IMR-90 (cell line): ENCODE measurements at regions not wholly inside any gene's neighbourhood (a gene's known extent, or its start where the extent isn't known, plus 50 kb on each side); places are given as distances from the start of the nearest gene placed in this dataset.

Source experiments
- ATAC-seq: fragments of 200-7000 bp; cut with Tn5 transposase; 2 replicates; pipeline ENCODE4 v1.9.1; 2020; ENCODE audit warnings: low read depth, mild to moderate bottlenecking, moderate library complexity
- BruUV-seq: library from RNA; stranded (reverse); fragments of 400-500 nt; replicated peaks from 2 replicates; lab custom pipeline; 2021; lab: Mats Ljungman, UMichigan
- CTCF ChIA-PET: fragments of 300-600 bp; formaldehyde crosslinking; extraction: SDS; loops from one replicate; lab custom pipeline; 2021; ENCODE audit warnings: antibody characterized with exemption; lab: Yijun Ruan, JAX
- POLR2A ChIA-PET: fragments of 300-600 bp; sonication (Branson Sonifier 250); formaldehyde crosslinking; loops from one replicate; lab custom pipeline; 2022; ENCODE audit warnings: antibody characterized with exemption; ENCODE audit not compliant: unreplicated experiment; lab: Charles Lee
- DNase-seq: peaks from one replicate; pipeline ENCODE4 v3.0.0; 2013
- H2AFZ ChIP-seq: replicated peaks from 2 replicates; pipeline ENCODE3; 2013; ENCODE audit warnings: low read length, mild to moderate bottlenecking; ENCODE audit not compliant: poor library complexity
- H2AK5ac ChIP-seq: 2 replicates; pipeline ENCODE4 v1.6.1; 2013; ENCODE audit warnings: low read depth, low read length, inconsistent platforms
- H2AK9ac ChIP-seq: replicated peaks from 2 replicates; pipeline ENCODE3; 2013; ENCODE audit warnings: mild to moderate bottlenecking, low read depth, low read length, moderate library complexity; ENCODE audit not compliant: poor library complexity
- H2BK120ac ChIP-seq: 2 replicates; pipeline ENCODE4 v1.6.1; 2013; ENCODE audit warnings: low read depth, low read length, inconsistent platforms
- H2BK15ac ChIP-seq: 3 replicates; pipeline ENCODE4 v1.6.1; 2013; ENCODE audit warnings: low read depth, low read length, inconsistent platforms
- H2BK20ac ChIP-seq: 2 replicates; pipeline ENCODE4 v1.6.1; 2013; ENCODE audit warnings: low read depth, mild to moderate bottlenecking, inconsistent platforms, low read length, moderate library complexity
- H2BK5ac ChIP-seq: 2 replicates; pipeline ENCODE4 v1.6.1; 2013; ENCODE audit warnings: mild to moderate bottlenecking, low read depth, low read length, inconsistent platforms; ENCODE audit not compliant: poor library complexity, severe bottlenecking
- H3K14ac ChIP-seq: replicated peaks from 2 replicates; pipeline ENCODE4 v1.6.1; 2013; ENCODE audit warnings: low read depth, low read length, inconsistent platforms
- H3K18ac ChIP-seq: 2 replicates; pipeline ENCODE4 v1.6.1; 2013; ENCODE audit warnings: low read depth, low read length, control low read depth
- H3K23ac ChIP-seq: 2 replicates; pipeline ENCODE4 v1.6.1; 2013; ENCODE audit warnings: low read depth, low read length, inconsistent platforms
- H3K27ac ChIP-seq: 2 replicates; pipeline ENCODE4 v1.5.1; 2013; ENCODE audit warnings: mild to moderate bottlenecking, control low read depth, low read length; ENCODE audit not compliant: insufficient read depth
- H3K27me3 ChIP-seq: 2 replicates; pipeline ENCODE4 v1.6.1; 2013; ENCODE audit warnings: low read length; ENCODE audit not compliant: control insufficient read depth, insufficient read depth
- H3K36me3 ChIP-seq: 2 replicates; pipeline ENCODE4 v1.6.1; 2013; ENCODE audit warnings: low read length, mixed read lengths; ENCODE audit not compliant: control insufficient read depth, insufficient read depth
- H3K4ac ChIP-seq: 2 replicates; pipeline ENCODE4 v1.6.1; 2013; ENCODE audit warnings: low read depth, low read length, inconsistent platforms
- H3K4me1 ChIP-seq: 2 replicates; pipeline ENCODE4 v1.6.1; 2013; ENCODE audit warnings: low read length, mixed read lengths; ENCODE audit not compliant: control insufficient read depth, insufficient read depth
- H3K4me2 ChIP-seq: 2 replicates; pipeline ENCODE4 v1.6.1; 2013; ENCODE audit warnings: low read depth, mild to moderate bottlenecking, control low read depth, low read length, moderate library complexity
- H3K4me3 ChIP-seq: 2 replicates; pipeline ENCODE4 v1.5.1; 2013; ENCODE audit warnings: low read depth, mild to moderate bottlenecking, control low read depth, low read length, moderate library complexity; ENCODE audit not compliant: insufficient read depth
- H3K56ac ChIP-seq: 2 replicates; pipeline ENCODE4 v1.6.1; 2013; ENCODE audit warnings: low read length, inconsistent platforms; ENCODE audit not compliant: insufficient read depth; ENCODE audit errors: extremely low read depth
- H3K79me1 ChIP-seq, 2 experiments: 2 replicates each; pipeline ENCODE4 v1.6.1; 2013; ENCODE audit warnings: low read length in 2 of 2, inconsistent platforms in 1 of 2, low read depth in 1 of 2
- H3K9ac ChIP-seq: 2 replicates; pipeline ENCODE4 v1.6.1; 2013; ENCODE audit warnings: low read depth, low read length, control low read depth
- H3K9me1 ChIP-seq: 2 replicates; pipeline ENCODE4 v1.6.1; 2013; ENCODE audit warnings: low read length, inconsistent platforms; ENCODE audit not compliant: insufficient read depth
- H3K9me3 ChIP-seq: 2 replicates; pipeline ENCODE4 v1.6.1; 2013; ENCODE audit warnings: low read length; ENCODE audit not compliant: control insufficient read depth, insufficient read depth
- H4K20me1 ChIP-seq: 2 replicates; pipeline ENCODE4 v1.6.1; 2013; ENCODE audit warnings: low read length, inconsistent platforms; ENCODE audit not compliant: insufficient read depth
- H4K5ac ChIP-seq: 2 replicates; pipeline ENCODE4 v1.6.1; 2013; ENCODE audit warnings: mild to moderate bottlenecking, low read depth, low read length, control low read depth
- H4K8ac ChIP-seq, 2 experiments: 2 replicates each; pipeline ENCODE4 v1.6.1; 2013; ENCODE audit warnings: low read depth in 2 of 2, low read length in 2 of 2, control low read depth in 1 of 2, inconsistent platforms in 1 of 2
- H4K91ac ChIP-seq: 2 replicates; pipeline ENCODE4 v1.6.1; 2013; ENCODE audit warnings: low read depth, low read length, inconsistent platforms; ENCODE audit not compliant: insufficient read depth
- BHLHE40 ChIP-seq: fragments of 150-350 bp; IDR thresholded peaks from 2 replicates; pipeline ENCODE4 v1.6.1; 2016; ENCODE audit warnings: mild to moderate bottlenecking, low read depth, low read length
- CEBPB ChIP-seq: IDR thresholded peaks from 2 replicates; pipeline ENCODE4 v1.6.1; 2012; ENCODE audit warnings: low read depth, low read length, improper control_type of control experiment
- CHD1 ChIP-seq: IDR thresholded peaks from 2 replicates; pipeline ENCODE4 v1.6.1; 2012; ENCODE audit warnings: low read depth, low read length, improper control_type of control experiment
- CTCF ChIP-seq: conservative IDR thresholded peaks from 2 replicates; pipeline ENCODE4 v1.5.1; 2012; ENCODE audit warnings: mild to moderate bottlenecking, low read depth, low read length, improper control_type of control experiment
- FOS ChIP-seq: fragments of 150-350 bp; IDR thresholded peaks from 2 replicates; pipeline ENCODE4 v1.6.1; 2016; ENCODE audit warnings: low read depth, low read length
- MAFK ChIP-seq: IDR thresholded peaks from 2 replicates; pipeline ENCODE4 v1.6.1; 2012; ENCODE audit warnings: low read depth, low read length, improper control_type of control experiment
- MAZ ChIP-seq: IDR thresholded peaks from 2 replicates; pipeline ENCODE4 v1.6.1; 2012; ENCODE audit warnings: low read depth, mild to moderate bottlenecking, low read length, improper control_type of control experiment, moderate library complexity, borderline replicate concordance
- MXI1 ChIP-seq: IDR thresholded peaks from 2 replicates; pipeline ENCODE4 v1.6.1; 2012; ENCODE audit warnings: low read depth, mild to moderate bottlenecking, low read length, moderate library complexity, borderline replicate concordance
- NFE2L2 ChIP-seq: fragments of 150-350 bp; IDR thresholded peaks from 2 replicates; pipeline ENCODE4 v1.6.1; 2016; ENCODE audit warnings: low read depth, mild to moderate bottlenecking, low read length
- POLR2A ChIP-seq: IDR thresholded peaks from 2 replicates; pipeline ENCODE4 v1.6.1; 2012; ENCODE audit warnings: mild to moderate bottlenecking, low read depth, low read length
- RAD21 ChIP-seq: IDR thresholded peaks from 2 replicates; pipeline ENCODE4 v1.6.1; 2012; ENCODE audit warnings: low read length, improper control_type of control experiment
- RFX5 ChIP-seq: IDR thresholded peaks from 2 replicates; pipeline ENCODE4 v1.8.0; 2012; ENCODE audit warnings: low read depth, mild to moderate bottlenecking, low read length, moderate library complexity
- SMC3 ChIP-seq: fragments of 150-350 bp; IDR thresholded peaks from 2 replicates; pipeline ENCODE4 v1.6.1; 2016; ENCODE audit warnings: low read depth, mild to moderate bottlenecking, antibody characterized with exemption, low read length, moderate library complexity
- WGBS, 2 experiments: methylation state at CpG; one replicate each; pipeline versions ENCODE4 v1.1.5 to v1.1.7; 2013; ENCODE audit warnings: missing lambda C conversion rate in 2 of 2; ENCODE audit not compliant: insufficient read length in 1 of 2; ENCODE audit errors: extremely low coverage in 2 of 2; 5-methylcytosine and 5-hydroxymethylcytosine counted together
- dilution Hi-C: fragments of 300-500 bp; cut with HindIII; formaldehyde crosslinking; loops from one replicate; pipeline ENCODE4 v1.14.3; 2018; ENCODE audit warnings: low sequenced_read_pairs; ENCODE audit not compliant: unreplicated experiment
- in situ Hi-C: fragments of 300-500 bp; cut with MboI; formaldehyde crosslinking; loops from 3 replicates; pipeline ENCODE4 v1.14.3; 2019; ENCODE audit warnings: low sequenced_read_pairs, inconsistent platforms, mixed read lengths
- intact Hi-C: fragments of 100-400 bp; cut with micrococcal nuclease; formaldehyde crosslinking; loops from 2 replicates; pipeline ENCODE4 v1.10.0; 2022
- TF ChIP-seq, protein P1 (sequence below): fragments of 150-350 bp; IDR thresholded peaks from 2 replicates; pipeline ENCODE4 v1.6.1; 2016; ENCODE audit warnings: low read depth, mild to moderate bottlenecking, low read length, moderate library complexity, borderline replicate concordance

- H3K27me3 ChIP-seq, result no peaks in the 10 kb centered on the region
- POLR2A ChIA-PET, result no interaction called here
- no TSS peak for BruUV-seq
- peak overlapping the region; percentile 51; the same call in 2 of the 3 replicates for H2BK15ac ChIP-seq
- in situ Hi-C loops (no loop called here), dilution Hi-C loops (no loop called here), intact Hi-C loops (loop anchor here (10.0 kb wide), 2 partner anchors 440 to 750 kb away; no protein-coding TSS in a partner anchor)
- H2BK120ac ChIP-seq, result peak overlapping the region; percentile 90
- peak overlapping the region; percentile 86 for H2BK20ac ChIP-seq
- peak overlapping the region; percentile 80 for H2BK5ac ChIP-seq
- no peaks in the 10 kb centered on the region for H3K9me3 ChIP-seq
- H3K23ac ChIP-seq, result peak overlapping the region; percentile 14; the same call in 1 of the 2 replicates
- peak overlapping the region; percentile 74 for H3K14ac ChIP-seq
- H3K36me3 ChIP-seq, result no peaks in the 10 kb centered on the region
- ATAC-seq (peak; percentile 70), DNase-seq (peak; percentile 97)
- H4K8ac ChIP-seq, result peak overlapping the region; percentile 4 to 71; a peak in 2 of 4 replicates
- no peak overlapping the region for H3K4me3 ChIP-seq
- H3K4me1 ChIP-seq, result peaks cover 8% of the 10 kb centered on the region
- H3K9ac ChIP-seq, result no peak overlapping the region
- peaks cover 3% of the 10 kb centered on the region; the same call in 1 of the 2 replicates for H3K9me1 ChIP-seq
- H3K79me1 ChIP-seq, result no peaks in the 10 kb centered on the region
- H3K4me2 ChIP-seq, result peak overlapping the region; percentile 41; the same call in 1 of the 2 replicates
- peak overlapping the region; percentile 68 for H2AFZ ChIP-seq
- no peak overlapping the region for H4K5ac ChIP-seq
- no CpG with 5 or more reads among the region's 1 CpG for WGBS, 2 experiments
- peak overlapping the region; percentile 39; the same call in 1 of the 2 replicates for H4K91ac ChIP-seq
- peak overlapping the region; percentile 78; the same call in 1 of the 2 replicates for H2AK5ac ChIP-seq
- H3K4ac ChIP-seq, result peak overlapping the region; percentile 70; the same call in 1 of the 2 replicates
- CTCF ChIA-PET, result no interaction called here
- H4K20me1 ChIP-seq, result no peaks in the 10 kb centered on the region
- H3K27ac ChIP-seq, result peak overlapping the region; percentile 90
- no peak overlapping the region for H2AK9ac ChIP-seq
- H3K56ac ChIP-seq, result no peak overlapping the region
- H3K18ac ChIP-seq, result peak overlapping the region; percentile 27; the same call in 1 of the 2 replicates
- TF ChIP-seq, protein P1, sequence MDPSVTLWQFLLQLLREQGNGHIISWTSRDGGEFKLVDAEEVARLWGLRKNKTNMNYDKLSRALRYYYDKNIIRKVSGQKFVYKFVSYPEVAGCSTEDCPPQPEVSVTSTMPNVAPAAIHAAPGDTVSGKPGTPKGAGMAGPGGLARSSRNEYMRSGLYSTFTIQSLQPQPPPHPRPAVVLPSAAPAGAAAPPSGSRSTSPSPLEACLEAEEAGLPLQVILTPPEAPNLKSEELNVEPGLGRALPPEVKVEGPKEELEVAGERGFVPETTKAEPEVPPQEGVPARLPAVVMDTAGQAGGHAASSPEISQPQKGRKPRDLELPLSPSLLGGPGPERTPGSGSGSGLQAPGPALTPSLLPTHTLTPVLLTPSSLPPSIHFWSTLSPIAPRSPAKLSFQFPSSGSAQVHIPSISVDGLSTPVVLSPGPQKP, result no peak
- TF ChIP-seq MAZ, result 0 out of 2 replicates have a peak, but pooled peaks have one; percentile 36
- TF ChIP-seq BHLHE40, result no peak
- TF ChIP-seq SMC3, result no peak
- no peak; the same call in 1 of the 2 replicates for TF ChIP-seq CEBPB
- TF ChIP-seq RFX5, result no peak
- TF ChIP-seq FOS, result peak; percentile 96
- no peak for TF ChIP-seq CHD1
- no peak for TF ChIP-seq MXI1
- no peak for TF ChIP-seq POLR2A
- TF ChIP-seq MAFK, result peak; percentile 79
- TF ChIP-seq NFE2L2, result no peak
- no peak for TF ChIP-seq RAD21
- no peak for TF ChIP-seq CTCF
Observed at GRCh38 chr5:158384535-158385481, 525.9 kb upstream of the CLINT1 start.
